HepG2 (cell line): ENCODE measurements at regions not wholly inside any gene's neighbourhood (a gene's known extent, or its start where the extent isn't known, plus 50 kb on each side); places are given as distances from the start of the nearest gene placed in this dataset.
A peak's percentile ranks its signal among the peaks of the same experiment; 100 is the strongest.

ENCODE experiments used
- ATAC-seq: fragments of 200-7000 bp; cut with Tn5 transposase; 3 replicates; pipeline ENCODE4 v1.9.1; 2020; ENCODE audit warnings: mild to moderate bottlenecking, moderate library complexity
- BruUV-seq: library from RNA; stranded (reverse); fragments of 400-500 nt; replicated peaks from 2 replicates; lab custom pipeline; 2021; lab: Mats Ljungman, UMichigan
- CTCF ChIA-PET: fragments of 300-600 bp; formaldehyde crosslinking; extraction: SDS; loops from one replicate; lab custom pipeline; 2021; ENCODE audit warnings: low total read pairs, inconsistent platforms, low intra/inter-chr PET ratio; lab: Yijun Ruan, JAX
- POLR2A ChIA-PET: fragments of 350-600 bp; sonication (Branson Sonifier 250); formaldehyde crosslinking; loops from one replicate; lab custom pipeline; 2020; ENCODE audit warnings: antibody characterized with exemption, inconsistent platforms; lab: Yijun Ruan, JAX
- DNase-seq: peaks from one replicate; pipeline ENCODE4 v3.0.0-alpha.2; 2015; ENCODE audit warnings: low spot score
- FAIRE-seq: peaks from 3 replicates; lab custom pipeline; 2011; peaks lifted over from hg19 to GRCh38; lab: Jason Lieb, UNC
- H2AFZ ChIP-seq: one replicate; pipeline ENCODE4 v1.6.1; 2011; ENCODE audit warnings: low read length, inconsistent platforms
- H3K27ac ChIP-seq: fragments of 300-600 bp; 3 replicates; pipeline ENCODE4 v1.8.0; 2011; ENCODE audit warnings: mixed run types, mild to moderate bottlenecking, mixed read lengths, low read length, inconsistent platforms; ENCODE audit not compliant: insufficient read depth; ENCODE audit errors: extremely low read length
- H3K27me3 ChIP-seq, 2 experiments: fragments of 200-600 bp in 1 of 2; 2 replicates in 1 of 2; 3 replicates in 1 of 2; pipeline versions ENCODE4 v1.6.0 to v1.8.0; 2011; ENCODE audit warnings: low read length in 2 of 2, mild to moderate bottlenecking in 2 of 2, moderate library complexity in 2 of 2, inconsistent platforms in 1 of 2; ENCODE audit not compliant: insufficient read depth in 2 of 2, control insufficient read depth in 1 of 2
- H3K36me3 ChIP-seq, 2 experiments: fragments of 200-600 bp in 1 of 2; replicated peaks in 1 of 2; 2 replicates in 1 of 2; 3 replicates in 1 of 2; pipeline versions ENCODE4 v1.5.1 to v1.8.0; 2011; ENCODE audit warnings: low read length in 2 of 2, inconsistent platforms in 1 of 2; ENCODE audit not compliant: insufficient read depth in 2 of 2, control insufficient read depth in 1 of 2
- H3K4me1 ChIP-seq: 2 replicates; pipeline ENCODE4 v1.5.1; 2012; ENCODE audit warnings: low read length, inconsistent platforms; ENCODE audit not compliant: insufficient read depth
- H3K4me2 ChIP-seq: 2 replicates; pipeline ENCODE4 v1.6.0; 2011; ENCODE audit warnings: low read depth, low read length, inconsistent platforms
- H3K4me3 ChIP-seq, 3 experiments: fragments of 200-600 bp in 1 of 3; sonication (generic), shearing (Covaris generic) in 1 of 3; replicated peaks in 1 of 3; 2 replicates each; pipeline ENCODE4 v1.5.1; 2011 to 2016; ENCODE audit warnings: low read length in 3 of 3, inconsistent platforms in 2 of 3, low read depth in 2 of 3, mild to moderate bottlenecking in 2 of 3, control low read depth in 1 of 3, mixed read lengths in 1 of 3; ENCODE audit not compliant: insufficient read depth in 1 of 3
- H3K79me2 ChIP-seq: one replicate; pipeline ENCODE4 v1.6.1; 2011; ENCODE audit warnings: low read length, inconsistent platforms; ENCODE audit not compliant: insufficient read depth
- H3K9ac ChIP-seq: 2 replicates; pipeline ENCODE4 v1.6.0; 2011; ENCODE audit warnings: mild to moderate bottlenecking, low read depth, low read length, inconsistent platforms; ENCODE audit not compliant: insufficient read depth
- H3K9me3 ChIP-seq: 2 replicates; pipeline ENCODE4 v1.5.1; 2012; ENCODE audit warnings: mild to moderate bottlenecking, low read length
- H4K20me1 ChIP-seq: 2 replicates; pipeline ENCODE4 v1.6.0; 2011; ENCODE audit warnings: inconsistent platforms, mild to moderate bottlenecking, low read length, moderate library complexity; ENCODE audit not compliant: insufficient read depth
- JARID2 ChIP-seq: sonication (generic); formaldehyde crosslinking; IDR thresholded peaks from 2 replicates; pipeline ENCODE4 v1.8.1; 2023; ENCODE audit warnings: missing genetic modification reagents, inconsistent platforms; ENCODE audit not compliant: insufficient replicate concordance
- KLF11 ChIP-seq: IDR thresholded peaks from 2 replicates; pipeline ENCODE4 v1.6.1; 2016; ENCODE audit warnings: missing compliant biosample characterization
- RAD51 ChIP-seq: fragments of 450-650 bp; IDR thresholded peaks from 2 replicates; pipeline ENCODE4 v1.6.1; 2016; ENCODE audit warnings: borderline replicate concordance
- REL ChIP-seq: sonication (generic); formaldehyde crosslinking; conservative IDR thresholded peaks from 2 replicates; pipeline ENCODE4 v1.8.0; 2022; ENCODE audit warnings: mild to moderate bottlenecking, missing genetic modification reagents, moderate library complexity
- STAG1 ChIP-seq: sonication (generic); formaldehyde crosslinking; IDR thresholded peaks from 2 replicates; pipeline ENCODE4 v1.4.0; 2020; ENCODE audit warnings: missing genetic modification reagents
- ZNF331 ChIP-seq: sonication (generic); formaldehyde crosslinking; IDR thresholded peaks from 2 replicates; pipeline ENCODE4 v1.4.0; 2020; ENCODE audit warnings: missing genetic modification reagents
- WGBS: methylation state at CpG from one replicate; pipeline ENCODE4 v1.1.6; 2017; ENCODE audit warnings: low lambda C conversion rate; 5-methylcytosine and 5-hydroxymethylcytosine counted together
- in situ Hi-C: cut with HindIII; loops from 2 replicates; pipeline ENCODE4 v1.10.0; 2017; ENCODE audit warnings: low pct_unique_long_range_greater_than_20kb; ENCODE audit not compliant: extremely low pct_ligation_motif_present
- intact Hi-C: fragments of 100-400 bp; cut with micrococcal nuclease; formaldehyde crosslinking; loops from one replicate; pipeline ENCODE4 v1.10.0; 2022; ENCODE audit not compliant: unreplicated experiment
- TF ChIP-seq, protein P1 (sequence below): sonication (generic); formaldehyde crosslinking; IDR thresholded peaks from 2 replicates; pipeline ENCODE4 v1.5.0; 2020; ENCODE audit warnings: mild to moderate bottlenecking, missing genetic modification reagents, moderate library complexity

DNA sequence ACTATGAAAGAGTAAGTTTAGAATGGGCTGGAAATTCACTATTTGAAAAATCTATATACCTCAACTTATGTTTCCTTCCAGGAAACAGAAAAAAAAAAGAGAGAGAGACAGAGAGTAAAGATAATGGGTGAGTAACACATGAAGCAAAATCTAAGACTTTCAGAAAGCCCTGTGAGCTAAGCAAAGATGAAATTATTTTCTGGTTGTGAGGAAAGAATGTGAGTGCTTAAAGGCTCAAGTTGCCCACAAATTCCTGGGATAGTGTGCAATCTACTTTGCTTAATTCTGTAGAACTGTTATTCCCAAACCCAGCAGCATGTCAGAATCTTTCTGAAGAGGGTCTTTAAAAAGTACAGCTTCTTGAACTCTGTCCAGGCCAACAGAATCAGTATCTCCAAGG, 337.7 kb upstream of the AGTR1 start (continued):
- no peak for TF ChIP-seq REL (CRISPR knock-in tag)
- TF ChIP-seq KLF11 (CRISPR knock-in tag), result no peak
- no peak for TF ChIP-seq JARID2 (CRISPR knock-in tag)
- no peak for TF ChIP-seq RAD51

DNA sequence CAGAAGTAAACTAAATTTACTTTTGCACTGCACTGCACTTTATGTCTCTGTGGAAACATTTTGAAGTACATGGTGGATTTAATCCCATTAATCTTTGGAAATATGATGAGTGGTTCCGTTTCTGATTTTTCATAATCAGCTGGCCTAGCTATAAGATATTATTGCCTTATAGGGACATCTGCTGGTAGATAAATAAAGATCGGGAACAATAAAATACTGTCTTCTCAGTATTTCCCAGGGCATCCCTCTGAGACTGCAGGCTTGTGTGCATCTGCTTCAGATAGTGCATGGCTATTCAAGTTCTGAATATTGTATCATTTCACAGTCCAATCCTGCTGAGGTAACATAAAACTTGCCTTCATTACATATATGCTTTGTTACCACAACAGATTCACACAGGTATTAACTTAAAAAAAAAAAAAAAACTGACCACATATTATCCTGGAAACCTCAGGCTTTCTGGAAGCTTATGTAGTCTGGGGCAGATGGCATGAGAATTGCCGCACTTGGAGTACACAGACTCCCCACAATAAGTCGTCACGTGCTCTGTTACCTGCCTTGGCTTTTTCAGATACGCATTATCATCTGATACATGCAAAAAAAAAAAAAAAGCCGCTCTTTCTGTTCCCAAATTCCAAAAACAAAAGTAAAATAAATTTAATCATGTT, 330.8 kb upstream of the AGTR1 start:
- H3K4me2 ChIP-seq, result no peak overlapping the region
- H3K4me1 ChIP-seq, result no peaks in the 10 kb centered on the region
- intact Hi-C loops (no loop called here), in situ Hi-C loops (no loop called here)
- no peak for DNase-seq
- no peaks in the 10 kb centered on the region for H3K36me3 ChIP-seq
- no peaks in the 10 kb centered on the region for H3K79me2 ChIP-seq
- ATAC-seq, result no peak
- H3K27me3 ChIP-seq, result no peaks in the 10 kb centered on the region
- H4K20me1 ChIP-seq, result no peaks in the 10 kb centered on the region
- ChIA-PET CTCF (no interaction called here), POLR2A (no interaction called here)
- no peak overlapping the region for H3K9ac ChIP-seq
- no peaks in the 10 kb centered on the region for H3K9me3 ChIP-seq
- no TSS peak for BruUV-seq
- no peak overlapping the region for H2AFZ ChIP-seq
- no peak for FAIRE-seq
- no peak overlapping the region for H3K4me3 ChIP-seq
- no peak overlapping the region for H3K27ac ChIP-seq
- TF ChIP-seq ZNF331 (CRISPR knock-in tag) (no peak), STAG1 (CRISPR knock-in tag) (peak; percentile 41)
- TF ChIP-seq, protein P1, sequence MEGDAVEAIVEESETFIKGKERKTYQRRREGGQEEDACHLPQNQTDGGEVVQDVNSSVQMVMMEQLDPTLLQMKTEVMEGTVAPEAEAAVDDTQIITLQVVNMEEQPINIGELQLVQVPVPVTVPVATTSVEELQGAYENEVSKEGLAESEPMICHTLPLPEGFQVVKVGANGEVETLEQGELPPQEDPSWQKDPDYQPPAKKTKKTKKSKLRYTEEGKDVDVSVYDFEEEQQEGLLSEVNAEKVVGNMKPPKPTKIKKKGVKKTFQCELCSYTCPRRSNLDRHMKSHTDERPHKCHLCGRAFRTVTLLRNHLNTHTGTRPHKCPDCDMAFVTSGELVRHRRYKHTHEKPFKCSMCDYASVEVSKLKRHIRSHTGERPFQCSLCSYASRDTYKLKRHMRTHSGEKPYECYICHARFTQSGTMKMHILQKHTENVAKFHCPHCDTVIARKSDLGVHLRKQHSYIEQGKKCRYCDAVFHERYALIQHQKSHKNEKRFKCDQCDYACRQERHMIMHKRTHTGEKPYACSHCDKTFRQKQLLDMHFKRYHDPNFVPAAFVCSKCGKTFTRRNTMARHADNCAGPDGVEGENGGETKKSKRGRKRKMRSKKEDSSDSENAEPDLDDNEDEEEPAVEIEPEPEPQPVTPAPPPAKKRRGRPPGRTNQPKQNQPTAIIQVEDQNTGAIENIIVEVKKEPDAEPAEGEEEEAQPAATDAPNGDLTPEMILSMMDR (CRISPR knock-in tag), result peak; percentile 28; the same call in 1 of the 2 replicates
- WGBS, result 24% methylated on average over 7 of the region's 7 CpGs
